ENCODE measurements at regions not wholly inside any gene's neighbourhood (a gene's known extent, or its start where the extent isn't known, plus 50 kb on each side); places are given as distances from the start of the nearest gene placed in this dataset.

DNA sequence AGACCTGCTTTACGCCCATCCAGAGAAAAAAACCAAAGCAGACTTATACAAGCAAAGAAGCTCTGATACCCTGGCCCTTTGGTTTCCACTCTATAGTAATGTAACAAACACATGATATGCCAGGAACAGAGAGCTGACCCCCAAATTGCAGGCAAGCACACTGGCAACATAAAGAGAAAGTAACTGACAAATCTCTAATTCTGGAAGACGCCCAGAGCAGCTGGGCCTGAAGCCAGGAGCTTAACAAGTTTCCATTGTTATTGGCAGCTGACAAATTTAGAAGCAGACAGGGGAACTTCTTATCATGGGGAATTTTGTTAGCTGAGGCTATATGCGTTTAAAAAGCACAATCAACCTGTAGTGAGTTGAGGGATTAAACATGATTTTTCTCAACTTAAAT, 158.0 kb downstream of the DLEU7 start:
- Histone ChIP-seq H3K9me3 (ENCODE audit: control insufficient read depth, low read length) (no peaks in the 10 kb centered on the region), H3K27me3 (ENCODE audit: control insufficient read depth in 1 of 2, insufficient read depth in 2 of 2, low read length in 1 of 2) (no peaks in the 10 kb centered on the region), H3K36me3 (ENCODE audit: control insufficient read depth in 1 of 2, insufficient read depth in 2 of 2, low read length in 1 of 2) (no peaks in the 10 kb centered on the region), H3K4me1 (ENCODE audit: control insufficient read depth in 1 of 2, insufficient read depth in 2 of 2, low read length in 2 of 2) (no peaks in the 10 kb centered on the region), H3K4me3 (ENCODE audit: low read length in 2 of 2) (no peak overlapping the region), H3K27ac (ENCODE audit: low read depth in 1 of 2, low read length in 2 of 2) (no peak overlapping the region)
- ATAC-seq (ENCODE audit: low FRiP score) (peak; percentile 38), DNase-seq (peak; percentile 80 to 86)
- 11 to 12% methylated on average over 3 of the region's 3 CpGs for WGBS, 2 donors
- intact Hi-C loops (cut with DNase I): no loop called here

GRCh38 chr13:50685956-50686355, 157.5 kb downstream of the DLEU7 start:
- Histone ChIP-seq H3K36me3 (ENCODE audit: control insufficient read depth in 1 of 2, insufficient read depth in 2 of 2, low read length in 1 of 2) (no peaks in the 10 kb centered on the region), H3K27ac (ENCODE audit: low read depth in 1 of 2, low read length in 2 of 2) (no peak overlapping the region), H3K9me3 (ENCODE audit: control insufficient read depth, low read length) (no peaks in the 10 kb centered on the region), H3K4me1 (ENCODE audit: control insufficient read depth in 1 of 2, insufficient read depth in 2 of 2, low read length in 2 of 2) (no peaks in the 10 kb centered on the region), H3K4me3 (ENCODE audit: low read length in 2 of 2) (no peak overlapping the region), H3K27me3 (ENCODE audit: control insufficient read depth in 1 of 2, insufficient read depth in 2 of 2, low read length in 1 of 2) (no peaks in the 10 kb centered on the region)
- intact Hi-C loops (cut with DNase I): no loop called here
- 28 to 33% methylated on average over 5 of the region's 5 CpGs for WGBS, 2 donors
- DNase-seq (no peak), ATAC-seq (ENCODE audit: low FRiP score) (no peak)

DNA sequence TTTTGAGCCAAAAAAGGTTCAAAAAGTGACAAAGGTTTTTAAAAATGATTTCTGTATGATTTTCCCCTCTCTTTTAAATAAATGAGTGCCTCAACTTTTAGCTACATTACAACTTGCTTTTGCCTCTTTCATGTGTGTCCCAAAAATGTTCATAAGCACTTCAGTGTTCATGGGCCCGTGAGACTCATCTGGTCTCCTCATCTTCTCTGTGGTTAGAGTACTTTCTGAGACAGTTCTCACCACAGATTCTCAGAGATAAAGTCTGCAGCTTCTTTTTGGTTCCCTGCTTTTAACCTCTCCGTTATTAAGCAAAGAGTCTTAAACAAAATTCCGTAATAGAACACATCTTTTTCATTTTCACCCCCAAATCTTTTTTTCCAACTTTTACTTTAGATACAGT, 156.9 kb downstream of the DLEU7 start:
- H3K9me3 ChIP-seq (ENCODE audit: control insufficient read depth, low read length): no peaks in the 10 kb centered on the region
- no peak for ATAC-seq (ENCODE audit: low FRiP score)

DNA sequence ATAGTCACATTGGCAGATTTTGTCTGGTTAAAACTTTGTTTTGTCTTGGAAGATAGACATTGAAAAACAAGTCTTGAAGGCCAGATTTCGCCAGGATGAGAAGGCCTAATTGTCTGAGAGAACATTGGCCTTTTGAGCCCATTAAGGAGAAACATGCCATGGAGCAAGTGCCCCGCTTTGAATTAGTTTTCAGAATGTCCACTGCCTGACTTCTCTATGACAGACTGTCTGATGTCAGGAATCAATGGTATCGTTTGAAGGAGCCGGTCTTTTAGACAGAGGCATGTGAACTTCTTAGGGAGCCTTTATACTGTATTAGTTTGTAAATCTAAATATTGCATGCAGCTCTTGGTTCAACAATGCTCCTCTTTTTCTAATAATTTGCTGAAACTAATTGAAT, 155.9 kb downstream of the DLEU7 start:
- Histone ChIP-seq H3K27ac (ENCODE audit: low read depth in 1 of 2, low read length in 2 of 2) (no peak overlapping the region), H3K9me3 (ENCODE audit: control insufficient read depth, low read length) (no peaks in the 10 kb centered on the region), H3K27me3 (ENCODE audit: control insufficient read depth in 1 of 2, insufficient read depth in 2 of 2, low read length in 1 of 2) (no peaks in the 10 kb centered on the region), H3K4me1 (ENCODE audit: control insufficient read depth in 1 of 2, insufficient read depth in 2 of 2, low read length in 2 of 2) (no peaks in the 10 kb centered on the region), H3K36me3 (ENCODE audit: control insufficient read depth in 1 of 2, insufficient read depth in 2 of 2, low read length in 1 of 2) (no peaks in the 10 kb centered on the region), H3K4me3 (ENCODE audit: low read length in 2 of 2) (no peak overlapping the region)
- ATAC-seq (ENCODE audit: low FRiP score) (no peak), DNase-seq (no peak)
- intact Hi-C loops (cut with DNase I): no loop called here
- 99% methylated on average over 4 of the region's 4 CpGs for WGBS, 2 donors

More for the DNA sequence above, 156.9 kb downstream of the DLEU7 start:
- no peak overlapping the region for H3K27ac ChIP-seq (ENCODE audit: low read depth in 1 of 2, low read length in 2 of 2)
- intact Hi-C loops (cut with DNase I): no loop called here
- no peaks in the 10 kb centered on the region for H3K36me3 ChIP-seq (ENCODE audit: control insufficient read depth in 1 of 2, insufficient read depth in 2 of 2, low read length in 1 of 2)
- H3K4me1 ChIP-seq (ENCODE audit: control insufficient read depth in 1 of 2, insufficient read depth in 2 of 2, low read length in 2 of 2): no peaks in the 10 kb centered on the region
- H3K4me3 ChIP-seq (ENCODE audit: low read length in 2 of 2): no peak overlapping the region
- H3K27me3 ChIP-seq (ENCODE audit: control insufficient read depth in 1 of 2, insufficient read depth in 2 of 2, low read length in 1 of 2): no peaks in the 10 kb centered on the region
- 91 to 92% methylated on average over 3 of the region's 3 CpGs for WGBS, 2 donors
- no peak for DNase-seq

GRCh38 chr13:50690006-50690405, 153.5 kb downstream of the DLEU7 start:
- no peaks in the 10 kb centered on the region for H3K27me3 ChIP-seq (ENCODE audit: control insufficient read depth in 1 of 2, insufficient read depth in 2 of 2, low read length in 1 of 2)
- intact Hi-C loops (cut with DNase I): no loop called here
- H3K4me3 ChIP-seq (ENCODE audit: low read length in 2 of 2): no peak overlapping the region
- H3K4me1 ChIP-seq (ENCODE audit: control insufficient read depth in 1 of 2, insufficient read depth in 2 of 2, low read length in 2 of 2): peaks cover 0 to 2% of the 10 kb centered on the region in 2 donors
- no peak for DNase-seq
- no peak for ATAC-seq (ENCODE audit: low FRiP score)
- no peaks in the 10 kb centered on the region for H3K9me3 ChIP-seq (ENCODE audit: control insufficient read depth, low read length)
- H3K27ac ChIP-seq (ENCODE audit: low read depth in 1 of 2, low read length in 2 of 2): no peak overlapping the region
- H3K36me3 ChIP-seq (ENCODE audit: control insufficient read depth in 1 of 2, insufficient read depth in 2 of 2, low read length in 1 of 2): no peaks in the 10 kb centered on the region

DNA sequence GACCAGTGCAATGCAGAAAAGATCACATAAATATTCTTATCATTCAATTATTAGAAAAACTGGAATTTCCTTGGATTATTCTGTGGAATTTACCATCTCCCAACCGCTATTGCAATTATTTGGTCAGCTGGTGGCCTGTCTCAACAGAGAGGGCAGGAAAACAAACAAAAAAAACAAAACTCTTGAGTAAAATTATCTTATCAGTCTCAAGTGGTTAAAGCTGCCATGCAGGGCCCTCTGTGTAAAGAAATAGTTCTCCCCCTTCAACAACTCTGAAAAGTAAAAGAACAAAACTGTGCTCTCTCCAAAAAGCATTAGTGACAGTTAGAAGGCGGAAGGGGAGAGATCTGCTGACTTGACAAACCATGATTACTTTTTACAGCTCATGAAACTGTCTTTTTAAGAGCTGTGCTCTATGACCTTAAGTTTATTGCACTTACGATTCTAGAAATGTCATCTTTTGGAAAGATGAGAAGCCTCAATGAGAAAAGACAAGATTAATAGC, 152.3 kb downstream of the DLEU7 start:
- no peaks in the 10 kb centered on the region for H3K9me3 ChIP-seq (ENCODE audit: control insufficient read depth, low read length)
- intact Hi-C loops (cut with DNase I): no loop called here
- peaks cover 0 to 2% of the 10 kb centered on the region in 2 donors for H3K4me1 ChIP-seq (ENCODE audit: control insufficient read depth in 1 of 2, insufficient read depth in 2 of 2, low read length in 2 of 2)
- no peak overlapping the region for H3K4me3 ChIP-seq (ENCODE audit: low read length in 2 of 2)
- no peak for ATAC-seq (ENCODE audit: low FRiP score)
- no peak for DNase-seq
- WGBS, 2 donors: 54 to 68% methylated on average over 3 of the region's 3 CpGs
- no peak overlapping the region for H3K27ac ChIP-seq (ENCODE audit: low read depth in 1 of 2, low read length in 2 of 2)
- no peaks in the 10 kb centered on the region for H3K36me3 ChIP-seq (ENCODE audit: control insufficient read depth in 1 of 2, insufficient read depth in 2 of 2, low read length in 1 of 2)
- H3K27me3 ChIP-seq (ENCODE audit: control insufficient read depth in 1 of 2, insufficient read depth in 2 of 2, low read length in 1 of 2): no peaks in the 10 kb centered on the region

DNA sequence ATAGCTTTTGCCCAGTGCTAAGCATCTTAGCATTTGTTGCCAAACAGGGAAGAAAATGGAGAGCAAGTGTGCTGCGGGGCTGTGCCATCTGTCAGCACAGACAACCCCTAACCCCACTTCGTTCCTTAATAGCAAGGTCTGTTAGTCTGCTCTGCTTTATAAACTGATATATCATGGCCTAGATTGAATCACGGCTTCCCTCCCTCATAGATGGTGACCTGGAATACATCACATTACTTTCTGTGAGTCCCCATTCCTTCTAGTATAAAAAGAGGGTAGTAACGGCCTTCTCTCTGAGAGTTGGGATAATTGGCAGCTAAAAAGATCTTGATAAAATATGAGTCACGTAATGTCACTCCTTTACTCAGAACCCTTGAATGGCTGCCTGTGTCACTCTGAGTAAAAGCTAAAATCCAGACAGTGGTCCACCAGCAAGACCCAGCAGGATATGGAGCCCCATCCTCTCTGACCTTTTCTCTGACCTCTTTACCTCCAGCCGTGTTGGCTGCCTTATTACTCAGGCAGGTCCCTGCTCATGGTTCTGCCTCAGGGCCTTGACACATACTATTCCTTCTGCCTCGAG, 151.7 kb downstream of the DLEU7 start:
- Histone ChIP-seq H3K36me3 (ENCODE audit: control insufficient read depth in 1 of 2, insufficient read depth in 2 of 2, low read length in 1 of 2) (no peaks in the 10 kb centered on the region), H3K4me3 (ENCODE audit: low read length in 2 of 2) (no peak overlapping the region), H3K27ac (ENCODE audit: low read depth in 1 of 2, low read length in 2 of 2) (no peak overlapping the region), H3K27me3 (ENCODE audit: control insufficient read depth in 1 of 2, insufficient read depth in 2 of 2, low read length in 1 of 2) (no peaks in the 10 kb centered on the region), H3K9me3 (ENCODE audit: control insufficient read depth, low read length) (no peaks in the 10 kb centered on the region), H3K4me1 (ENCODE audit: control insufficient read depth in 1 of 2, insufficient read depth in 2 of 2, low read length in 2 of 2) (peaks cover 0 to 2% of the 10 kb centered on the region in 2 donors)
- intact Hi-C loops (cut with DNase I): no loop called here
- ATAC-seq (ENCODE audit: low FRiP score) (no peak), DNase-seq (no peak)
- 57 to 63% methylated on average over 7 of the region's 7 CpGs for WGBS, 2 donors

DNA sequence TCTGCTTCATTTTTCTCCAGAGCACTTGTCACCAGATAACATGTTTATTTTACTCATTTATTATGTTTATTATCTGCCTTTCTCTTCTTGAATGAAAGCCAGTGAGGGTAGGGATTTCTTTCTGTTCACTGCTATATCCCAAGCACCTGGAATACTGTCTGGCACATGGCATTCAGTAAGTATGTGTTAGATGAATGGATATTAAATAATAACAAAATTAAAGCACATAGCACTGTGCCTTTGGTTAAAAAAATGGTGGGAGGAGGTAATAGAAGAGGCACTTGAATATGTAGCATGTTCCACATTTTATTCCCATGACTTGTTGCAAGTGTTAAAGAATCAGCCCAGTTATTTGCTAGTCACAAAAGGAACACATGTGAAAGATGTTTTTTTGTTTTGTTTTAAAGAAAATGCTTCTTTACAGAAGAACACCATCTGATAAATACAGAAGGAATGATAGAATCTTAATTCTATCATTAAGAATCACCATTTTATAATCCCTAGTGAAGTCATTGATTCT, 151.0 kb downstream of the DLEU7 start:
- ATAC-seq (ENCODE audit: low FRiP score) (no peak), DNase-seq (no peak)
- Histone ChIP-seq H3K27me3 (ENCODE audit: control insufficient read depth in 1 of 2, insufficient read depth in 2 of 2, low read length in 1 of 2) (no peaks in the 10 kb centered on the region), H3K27ac (ENCODE audit: low read depth in 1 of 2, low read length in 2 of 2) (no peak overlapping the region), H3K4me1 (ENCODE audit: control insufficient read depth in 1 of 2, insufficient read depth in 2 of 2, low read length in 2 of 2) (peaks cover 0 to 2% of the 10 kb centered on the region in 2 donors), H3K9me3 (ENCODE audit: control insufficient read depth, low read length) (no peaks in the 10 kb centered on the region), H3K36me3 (ENCODE audit: control insufficient read depth in 1 of 2, insufficient read depth in 2 of 2, low read length in 1 of 2) (no peaks in the 10 kb centered on the region), H3K4me3 (ENCODE audit: low read length in 2 of 2) (no peak overlapping the region)
- intact Hi-C loops (cut with DNase I): no loop called here

DNA sequence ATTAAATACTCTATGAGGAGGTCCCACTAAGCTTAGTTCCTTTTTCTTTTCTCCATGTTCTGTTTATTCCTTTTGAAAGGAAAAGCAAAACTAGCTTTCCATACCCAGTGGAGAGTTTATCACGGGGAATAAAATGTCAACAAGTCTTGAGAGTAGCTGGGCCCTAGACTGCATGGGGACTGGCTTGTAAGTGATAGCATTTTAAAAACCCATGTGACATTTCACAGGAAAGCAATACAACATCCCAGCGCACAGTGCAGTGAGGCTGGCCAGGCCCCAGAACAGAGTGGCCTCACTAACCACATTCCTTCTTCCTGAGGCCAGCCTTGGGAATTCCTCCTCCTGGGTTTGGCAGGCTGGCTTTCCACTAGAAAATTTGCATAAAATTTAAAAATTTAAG, 149.8 kb downstream of the DLEU7 start:
- Histone ChIP-seq H3K36me3 (ENCODE audit: control insufficient read depth in 1 of 2, insufficient read depth in 2 of 2, low read length in 1 of 2) (no peaks in the 10 kb centered on the region), H3K4me3 (ENCODE audit: low read length in 2 of 2) (no peak overlapping the region), H3K4me1 (ENCODE audit: control insufficient read depth in 1 of 2, insufficient read depth in 2 of 2, low read length in 2 of 2) (peaks cover 0 to 2% of the 10 kb centered on the region in 2 donors), H3K9me3 (ENCODE audit: control insufficient read depth, low read length) (no peaks in the 10 kb centered on the region), H3K27me3 (ENCODE audit: control insufficient read depth in 1 of 2, insufficient read depth in 2 of 2, low read length in 1 of 2) (no peaks in the 10 kb centered on the region), H3K27ac (ENCODE audit: low read depth in 1 of 2, low read length in 2 of 2) (no peak overlapping the region)
- intact Hi-C loops (cut with DNase I): no loop called here
- ATAC-seq (ENCODE audit: low FRiP score) (peak; percentile 66), DNase-seq (peak in 1 of 2 donors; percentile 52)
- WGBS, 2 donors: 2 to 5% methylated on average over 2 of the region's 2 CpGs
